Type B pancreatic cell (in vitro differentiated cells): ENCODE measurements at regions not wholly inside any gene's neighbourhood (a gene's known extent, or its start where the extent isn't known, plus 50 kb on each side); places are given as distances from the start of the nearest gene placed in this dataset.
"Not testable (repeated sequence)": the region's sequence is repeated elsewhere in the genome, so short reads cannot be mapped to it uniquely, and the experiment has no call there.

Source experiments
- DNase-seq: peaks from one replicate; pipeline ENCODE4 v3.0.0; 2021; ENCODE audit warnings: mixed read lengths; ENCODE audit not compliant: unreplicated experiment; ENCODE audit errors: extremely low spot score
- H3K27ac Mint-ChIP-seq: 2 replicates; pipeline ENCODE4 v1.8.0; 2021; ENCODE audit warnings: mild to moderate bottlenecking, mixed read lengths
- H3K27me3 Mint-ChIP-seq: 2 replicates; pipeline ENCODE4 v1.8.0; 2021; ENCODE audit warnings: mixed read lengths
- H3K36me3 Mint-ChIP-seq: 2 replicates; pipeline ENCODE4 v1.8.0; 2021; ENCODE audit warnings: mixed read lengths
- H3K4me1 Mint-ChIP-seq: one replicate; pipeline ENCODE4 v1.8.0; 2021; ENCODE audit warnings: mixed read lengths; ENCODE audit not compliant: unreplicated experiment
- H3K4me3 Mint-ChIP-seq: 2 replicates; pipeline ENCODE4 v1.8.0; 2021; ENCODE audit warnings: mild to moderate bottlenecking, mixed read lengths
- H3K9me3 Mint-ChIP-seq: 2 replicates; pipeline ENCODE4 v1.8.0; 2021; ENCODE audit warnings: mixed read lengths
- CTCF ChIP-seq: fragments of 200-600 bp; sonication (generic); conservative IDR thresholded peaks from 2 replicates; pipeline ENCODE4 v1.5.0; 2021; ENCODE audit warnings: antibody characterized with exemption, mild to moderate bottlenecking

- Mint-ChIP-seq H3K36me3 (no peaks in the 10 kb centered on the region), H3K4me3 (no peak overlapping the region), H3K9me3 (no peaks in the 10 kb centered on the region), H3K27ac (no peak overlapping the region), H3K27me3 (no peaks in the 10 kb centered on the region), H3K4me1 (no peaks in the 10 kb centered on the region)
- TF ChIP-seq CTCF, result no peak
- no peak for DNase-seq
These were observed 420.4 kb upstream of the TMEFF2 start for GRCh38 chr2:192615105-192615504.

DNA sequence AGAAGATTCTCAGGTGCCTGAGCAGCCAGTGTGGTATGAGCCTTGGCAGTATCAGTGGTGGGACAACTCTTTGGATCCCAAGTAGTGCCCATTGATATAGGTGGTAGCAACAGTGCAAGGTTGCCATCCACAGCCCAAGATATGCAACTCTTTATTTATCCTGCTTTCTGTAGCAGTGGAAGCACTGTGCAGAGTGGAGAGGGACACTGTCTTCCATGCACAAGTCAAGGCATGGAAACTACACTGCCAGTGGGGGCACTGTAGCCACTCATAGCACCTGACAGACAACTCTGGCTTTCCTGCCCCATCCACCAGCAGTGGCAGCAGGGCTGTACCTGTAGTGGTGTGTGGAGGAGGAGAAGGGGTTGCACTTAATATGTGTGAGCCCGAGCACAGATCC is 409.6 kb upstream of the TMEFF2 start:
- TF ChIP-seq CTCF, result no peak
- Mint-ChIP-seq H3K36me3 (no peaks in the 10 kb centered on the region), H3K4me3 (no peak overlapping the region), H3K27me3 (no peaks in the 10 kb centered on the region), H3K4me1 (no peaks in the 10 kb centered on the region), H3K27ac (no peak overlapping the region), H3K9me3 (no peaks in the 10 kb centered on the region)
- no peak for DNase-seq

DNA sequence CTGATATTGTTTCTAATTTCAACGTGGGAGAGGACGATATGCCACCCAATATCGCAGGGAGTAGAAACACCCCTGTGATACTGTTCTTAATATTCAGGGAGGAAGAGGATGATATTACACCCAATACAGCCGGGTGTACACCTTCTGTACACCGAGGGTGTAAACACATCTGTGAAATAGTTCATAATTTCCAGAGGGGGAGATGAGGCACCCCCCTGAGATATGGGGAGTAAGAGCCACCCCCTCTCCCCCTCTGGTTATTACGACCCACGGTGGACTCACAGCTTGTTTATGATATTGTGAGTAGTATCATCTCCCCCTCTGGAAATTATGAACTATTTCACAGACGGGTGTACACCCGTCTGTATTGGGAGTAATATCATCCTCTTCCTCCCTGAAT is 403.9 kb upstream of the TMEFF2 start:
- not testable (repeated sequence) for H3K4me1 Mint-ChIP-seq, H3K9me3 Mint-ChIP-seq, DNase-seq, H3K27me3 Mint-ChIP-seq, H3K27ac Mint-ChIP-seq, H3K4me3 Mint-ChIP-seq, H3K36me3 Mint-ChIP-seq

GRCh38 chr2:192593561-192593960 is 398.8 kb upstream of the TMEFF2 start:
- Mint-ChIP-seq H3K27ac (no peak overlapping the region), H3K4me3 (no peak overlapping the region), H3K9me3 (no peaks in the 10 kb centered on the region), H3K36me3 (no peaks in the 10 kb centered on the region), H3K27me3 (no peaks in the 10 kb centered on the region), H3K4me1 (no peaks in the 10 kb centered on the region)
- TF ChIP-seq CTCF, result no peak
- DNase-seq, result no peak

DNA sequence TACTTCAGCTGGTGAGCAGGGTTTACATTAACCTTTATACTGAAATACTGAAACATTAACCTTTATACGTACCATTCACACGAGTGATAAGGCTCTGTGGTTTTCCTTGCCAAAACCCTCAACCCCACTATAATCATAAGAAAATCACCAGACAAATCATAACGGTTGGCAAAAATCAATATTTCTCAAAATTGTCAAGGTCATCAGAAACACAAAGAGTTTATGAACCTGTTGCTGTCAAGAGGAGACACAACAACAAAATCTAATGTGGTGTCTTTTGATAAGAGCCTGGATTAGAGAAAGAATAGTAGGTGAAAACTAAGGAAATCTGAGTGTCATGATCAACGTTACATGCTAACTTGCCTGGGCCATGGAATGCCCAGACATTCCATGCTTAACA is 396.9 kb upstream of the TMEFF2 start:
- Mint-ChIP-seq H3K27ac (no peak overlapping the region), H3K4me3 (no peak overlapping the region), H3K4me1 (no peaks in the 10 kb centered on the region), H3K36me3 (no peaks in the 10 kb centered on the region), H3K9me3 (no peaks in the 10 kb centered on the region), H3K27me3 (no peaks in the 10 kb centered on the region)
- TF ChIP-seq CTCF, result no peak
- no peak for DNase-seq

GRCh38 chr2:192585418-192585817 is 390.7 kb upstream of the TMEFF2 start:
- H3K27ac Mint-ChIP-seq, result no peak overlapping the region
- DNase-seq, result no peak
- no peaks in the 10 kb centered on the region for H3K27me3 Mint-ChIP-seq
- no peak for TF ChIP-seq CTCF
- H3K4me3 Mint-ChIP-seq, result no peak overlapping the region
- no peaks in the 10 kb centered on the region for H3K4me1 Mint-ChIP-seq
- H3K36me3 Mint-ChIP-seq, result no peaks in the 10 kb centered on the region
- no peaks in the 10 kb centered on the region for H3K9me3 Mint-ChIP-seq
